Astrocyte (in vitro differentiated cells and primary cell): ENCODE measurements at regions not wholly inside any gene's neighbourhood (a gene's known extent, or its start where the extent isn't known, plus 50 kb on each side); places are given as distances from the start of the nearest gene placed in this dataset.

Experiments
- DNase-seq: peaks from one replicate; pipeline ENCODE4 v3.0.0-alpha.2; 2010; ENCODE audit warnings: low read depth
- FAIRE-seq: peaks from 2 replicates; lab custom pipeline; 2011; peaks lifted over from hg19 to GRCh38; lab: Jason Lieb, UNC
- H2AFZ ChIP-seq: 2 replicates; pipeline ENCODE4 v1.6.0; 2012; ENCODE audit warnings: low read depth, low read length, inconsistent platforms
- H3K27ac ChIP-seq: 2 replicates; pipeline ENCODE4 v1.5.1; 2011; ENCODE audit warnings: low read depth, low read length, inconsistent platforms
- H3K27me3 ChIP-seq: 2 replicates; pipeline ENCODE4 v1.6.0; 2011; ENCODE audit warnings: low read length, inconsistent platforms; ENCODE audit not compliant: insufficient read depth
- H3K36me3 ChIP-seq: 2 replicates; pipeline ENCODE4 v1.5.1; 2011; ENCODE audit warnings: low read length, inconsistent platforms; ENCODE audit not compliant: insufficient read depth
- H3K4me1 ChIP-seq: 2 replicates; pipeline ENCODE4 v1.5.1; 2011; ENCODE audit warnings: low read length, inconsistent platforms; ENCODE audit not compliant: insufficient read depth
- H3K4me2 ChIP-seq: 2 replicates; pipeline ENCODE4 v1.6.0; 2012; ENCODE audit warnings: low read length, inconsistent platforms
- H3K4me3 ChIP-seq: 2 replicates; pipeline ENCODE4 v1.5.1; 2011; ENCODE audit warnings: low read depth, mild to moderate bottlenecking, low read length, inconsistent platforms; ENCODE audit not compliant: insufficient read depth
- H3K79me2 ChIP-seq: 2 replicates; pipeline ENCODE4 v1.6.0; 2012; ENCODE audit warnings: mild to moderate bottlenecking, low read length, inconsistent platforms; ENCODE audit not compliant: insufficient read depth
- H3K9ac ChIP-seq: 2 replicates; pipeline ENCODE4 v1.6.0; 2012; ENCODE audit warnings: mild to moderate bottlenecking, low read length, inconsistent platforms
- H3K9me3 ChIP-seq: 2 replicates; pipeline ENCODE4 v1.5.1; 2012; ENCODE audit warnings: low read depth, mild to moderate bottlenecking, low read length, inconsistent platforms; ENCODE audit not compliant: insufficient read depth
- H4K20me1 ChIP-seq: 2 replicates; pipeline ENCODE4 v1.6.0; 2012; ENCODE audit warnings: low read length, inconsistent platforms; ENCODE audit not compliant: insufficient read depth
- H3K27ac Mint-ChIP-seq: one replicate; pipeline ENCODE4 v1.8.0; 2021; ENCODE audit warnings: mild to moderate bottlenecking, mixed read lengths; ENCODE audit not compliant: unreplicated experiment
- H3K27me3 Mint-ChIP-seq: one replicate; pipeline ENCODE4 v1.8.0; 2021; ENCODE audit warnings: low read depth, mixed read lengths; ENCODE audit not compliant: unreplicated experiment
- H3K36me3 Mint-ChIP-seq: one replicate; pipeline ENCODE4 v1.8.0; 2021; ENCODE audit warnings: low read depth, mixed read lengths; ENCODE audit not compliant: unreplicated experiment
- H3K4me1 Mint-ChIP-seq: one replicate; pipeline ENCODE4 v1.8.0; 2021; ENCODE audit warnings: low read depth, mixed read lengths; ENCODE audit not compliant: unreplicated experiment
- H3K4me3 Mint-ChIP-seq: one replicate; pipeline ENCODE4 v1.8.0; 2021; ENCODE audit warnings: mild to moderate bottlenecking, moderate library complexity, mixed read lengths; ENCODE audit not compliant: unreplicated experiment
- H3K9me3 Mint-ChIP-seq: one replicate; pipeline ENCODE4 v1.8.0; 2021; ENCODE audit warnings: mild to moderate bottlenecking, mixed read lengths; ENCODE audit not compliant: unreplicated experiment
- EZH2 ChIP-seq: IDR thresholded peaks from 2 replicates; pipeline ENCODE4 v1.6.1; 2012; ENCODE audit warnings: mild to moderate bottlenecking, low read length, inconsistent platforms; ENCODE audit not compliant: insufficient read depth
- TF ChIP-seq, protein P1 (sequence below): IDR thresholded peaks from 2 replicates; pipeline ENCODE4 v1.5.1; 2011; ENCODE audit warnings: low read depth, mild to moderate bottlenecking, inconsistent platforms, low read length, moderate library complexity; ENCODE audit not compliant: insufficient read depth

- H3K4me1 Mint-ChIP-seq, result peaks cover 2% of the 10 kb centered on the region
- no peaks in the 10 kb centered on the region for H3K9me3 ChIP-seq
- no peak overlapping the region for H3K4me3 ChIP-seq
- no peaks in the 10 kb centered on the region for H3K27me3 ChIP-seq
- peak overlapping the region; percentile 66 for H3K27ac Mint-ChIP-seq
- peaks cover 2% of the 10 kb centered on the region for H3K36me3 Mint-ChIP-seq
- TF ChIP-seq EZH2, result no peak
- peaks cover 3% of the 10 kb centered on the region for H3K9me3 Mint-ChIP-seq
- no peak overlapping the region for H3K4me2 ChIP-seq
- no peak overlapping the region for H2AFZ ChIP-seq
- no peak overlapping the region for H3K27ac ChIP-seq
- FAIRE-seq (no peak), DNase-seq (no peak)
- H3K9ac ChIP-seq, result no peak overlapping the region
- no peaks in the 10 kb centered on the region for H3K79me2 ChIP-seq
- no peak overlapping the region for H3K4me3 Mint-ChIP-seq
- no peaks in the 10 kb centered on the region for H3K4me1 ChIP-seq
- H3K36me3 ChIP-seq, result no peaks in the 10 kb centered on the region
- peaks cover 45% of the 10 kb centered on the region for H3K27me3 Mint-ChIP-seq
- no peaks in the 10 kb centered on the region for H4K20me1 ChIP-seq
Measured at GRCh38 chr2:2699121-2699505, 368.0 kb upstream of the MYT1L start.

- Histone ChIP-seq H4K20me1 (no peaks in the 10 kb centered on the region), H3K4me2 (no peak overlapping the region), H3K4me3 (no peak overlapping the region), H3K4me1 (no peaks in the 10 kb centered on the region), H3K9ac (no peak overlapping the region), H3K27ac (no peak overlapping the region), H3K27me3 (no peaks in the 10 kb centered on the region), H2AFZ (no peak overlapping the region), H3K9me3 (no peaks in the 10 kb centered on the region), H3K79me2 (no peaks in the 10 kb centered on the region), H3K36me3 (no peaks in the 10 kb centered on the region)
- Mint-ChIP-seq H3K4me1 (peaks cover 3% of the 10 kb centered on the region), H3K27me3 (peaks cover 41% of the 10 kb centered on the region), H3K36me3 (peaks cover 2% of the 10 kb centered on the region), H3K9me3 (peaks cover 6% of the 10 kb centered on the region), H3K4me3 (no peak overlapping the region), H3K27ac (peak overlapping the region; percentile 66)
- TF ChIP-seq EZH2, result no peak
- TF ChIP-seq, protein P1, sequence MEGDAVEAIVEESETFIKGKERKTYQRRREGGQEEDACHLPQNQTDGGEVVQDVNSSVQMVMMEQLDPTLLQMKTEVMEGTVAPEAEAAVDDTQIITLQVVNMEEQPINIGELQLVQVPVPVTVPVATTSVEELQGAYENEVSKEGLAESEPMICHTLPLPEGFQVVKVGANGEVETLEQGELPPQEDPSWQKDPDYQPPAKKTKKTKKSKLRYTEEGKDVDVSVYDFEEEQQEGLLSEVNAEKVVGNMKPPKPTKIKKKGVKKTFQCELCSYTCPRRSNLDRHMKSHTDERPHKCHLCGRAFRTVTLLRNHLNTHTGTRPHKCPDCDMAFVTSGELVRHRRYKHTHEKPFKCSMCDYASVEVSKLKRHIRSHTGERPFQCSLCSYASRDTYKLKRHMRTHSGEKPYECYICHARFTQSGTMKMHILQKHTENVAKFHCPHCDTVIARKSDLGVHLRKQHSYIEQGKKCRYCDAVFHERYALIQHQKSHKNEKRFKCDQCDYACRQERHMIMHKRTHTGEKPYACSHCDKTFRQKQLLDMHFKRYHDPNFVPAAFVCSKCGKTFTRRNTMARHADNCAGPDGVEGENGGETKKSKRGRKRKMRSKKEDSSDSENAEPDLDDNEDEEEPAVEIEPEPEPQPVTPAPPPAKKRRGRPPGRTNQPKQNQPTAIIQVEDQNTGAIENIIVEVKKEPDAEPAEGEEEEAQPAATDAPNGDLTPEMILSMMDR, result no peak
- FAIRE-seq (no peak), DNase-seq (no peak)
Measured at GRCh38 chr2:2698182-2699120, 367.4 kb upstream of the MYT1L start.

GRCh38 chr2:2696733-2697455 lies 365.8 kb upstream of the MYT1L start:
- Mint-ChIP-seq H3K27me3 (peaks cover 39% of the 10 kb centered on the region), H3K4me1 (peaks cover 4% of the 10 kb centered on the region), H3K9me3 (peaks cover 10% of the 10 kb centered on the region), H3K27ac (no peak overlapping the region), H3K36me3 (peaks cover 2% of the 10 kb centered on the region), H3K4me3 (no peak overlapping the region)
- H3K4me3 ChIP-seq, result no peak overlapping the region
- H3K79me2 ChIP-seq, result no peaks in the 10 kb centered on the region
- no peaks in the 10 kb centered on the region for H3K36me3 ChIP-seq
- no peak overlapping the region for H3K9ac ChIP-seq
- H3K9me3 ChIP-seq, result no peaks in the 10 kb centered on the region
- TF ChIP-seq, protein P1, result no peak
- TF ChIP-seq EZH2, result no peak
- no peaks in the 10 kb centered on the region for H3K27me3 ChIP-seq
- no peaks in the 10 kb centered on the region for H3K4me1 ChIP-seq
- H2AFZ ChIP-seq, result no peak overlapping the region
- FAIRE-seq, result no peak
- H4K20me1 ChIP-seq, result no peaks in the 10 kb centered on the region
- H3K27ac ChIP-seq, result no peak overlapping the region
- no peak overlapping the region for H3K4me2 ChIP-seq
- no peak for DNase-seq
